Coronary artery (tissue), 2 donors: ENCODE measurements at regions not wholly inside any gene's neighbourhood (a gene's known extent, or its start where the extent isn't known, plus 50 kb on each side); places are given as distances from the start of the nearest gene placed in this dataset.

Experiments used
- DNase-seq: peaks from one replicate; pipeline ENCODE4 v3.0.0-alpha.2; 2017; ENCODE audit warnings: low spot score
- H3K27ac ChIP-seq, 2 donors: fragments of 200-600 bp; sonication (generic); one replicate each; pipeline ENCODE4 v1.5.1; 2016 to 2019
- H3K4me3 ChIP-seq: fragments of 200-600 bp; sonication (generic); 2 replicates; pipeline ENCODE4 v1.5.1; 2016; ENCODE audit warnings: mild to moderate bottlenecking, moderate library complexity
- CTCF ChIP-seq: fragments of 200-600 bp; sonication (generic); IDR thresholded peaks from one replicate; pipeline ENCODE4 v1.5.1; 2019; ENCODE audit warnings: antibody characterized with exemption

GRCh38 chr3:145752576-145752975 is 408.4 kb downstream of the PLOD2 start:
- no peak for DNase-seq
- Histone ChIP-seq H3K4me3 (no peak overlapping the region), H3K27ac (no peak overlapping the region)
- TF ChIP-seq CTCF = no peak

GRCh38 chr3:145754605-145755289 is 406.2 kb downstream of the PLOD2 start:
- Histone ChIP-seq H3K4me3 (no peak overlapping the region), H3K27ac (no peak overlapping the region)
- no peak for DNase-seq
- TF ChIP-seq CTCF = no peak

- Histone ChIP-seq H3K27ac (no peak overlapping the region), H3K4me3 (no peak overlapping the region)
- DNase-seq = no peak
- TF ChIP-seq CTCF = no peak
Measured at GRCh38 chr3:145760036-145760435, 400.9 kb downstream of the PLOD2 start.

- no peak for DNase-seq
- Histone ChIP-seq H3K4me3 (no peak overlapping the region), H3K27ac (no peak overlapping the region)
- TF ChIP-seq CTCF = no peak
Measured at GRCh38 chr3:145767909-145768308, 393.1 kb downstream of the PLOD2 start.

GRCh38 chr3:145776782-145777408 is 384.1 kb downstream of the PLOD2 start:
- TF ChIP-seq CTCF = peak; percentile 38
- no peak overlapping the region for H3K4me3 ChIP-seq
- no peak for DNase-seq
- H3K27ac ChIP-seq = no peak overlapping the region

GRCh38 chr3:145780301-145780700 is 380.7 kb downstream of the PLOD2 start:
- TF ChIP-seq CTCF = no peak
- Histone ChIP-seq H3K27ac (no peak overlapping the region), H3K4me3 (no peak overlapping the region)
- no peak for DNase-seq

GRCh38 chr3:145785668-145786067 is 375.3 kb downstream of the PLOD2 start:
- Histone ChIP-seq H3K27ac (no peak overlapping the region), H3K4me3 (no peak overlapping the region)
- no peak for DNase-seq
- TF ChIP-seq CTCF = no peak
